Transverse colon (tissue), 4 donors: ENCODE measurements at regions not wholly inside any gene's neighbourhood (a gene's known extent, or its start where the extent isn't known, plus 50 kb on each side); places are given as distances from the start of the nearest gene placed in this dataset.
A peak's percentile ranks its signal among the peaks of the same experiment; 100 is the strongest.

ENCODE experiments used
- DNase-seq: peaks from one replicate; pipeline ENCODE4 v3.0.0-alpha.2; 2019
- H3K27ac ChIP-seq, 4 donors: fragments of 200-600 bp; sonication (generic); 2 replicates each; pipeline ENCODE4 v1.5.1; 2016 to 2018; ENCODE audit warnings: inconsistent platforms in 4 of 4
- H3K27me3 ChIP-seq: fragments of 200-600 bp; sonication (generic); 2 replicates; pipeline ENCODE4 v1.5.1; 2017; ENCODE audit warnings: inconsistent platforms
- H3K36me3 ChIP-seq, 4 donors: fragments of 200-600 bp; sonication (generic); 2 replicates each; pipeline ENCODE4 v1.5.1; 2017 to 2019; ENCODE audit warnings: inconsistent platforms in 4 of 4
- H3K4me1 ChIP-seq, 4 donors: fragments of 200-600 bp; sonication (generic); 2 replicates each; pipeline ENCODE4 v1.5.1; 2017 to 2020; ENCODE audit warnings: inconsistent platforms in 4 of 4
- H3K4me3 ChIP-seq, 4 donors: fragments of 200-600 bp; sonication (generic); 1 replicate in 1 of 4; 2 replicates in 3 of 4; pipeline versions ENCODE4 v1.5.1 to v1.6.1; 2017 to 2019; ENCODE audit warnings: inconsistent platforms in 4 of 4
- H3K9me3 ChIP-seq, 2 donors: fragments of 200-600 bp; sonication (generic); 2 replicates each; pipeline ENCODE4 v1.5.1; 2017 to 2019; ENCODE audit warnings: inconsistent platforms in 2 of 2
- EP300 ChIP-seq: sonication (generic); formaldehyde crosslinking; IDR thresholded peaks from one replicate; pipeline ENCODE4 v1.6.1; 2017; ENCODE audit warnings: antibody characterized with exemption, low read depth
- POLR2A ChIP-seq: fragments of 450-650 bp; IDR thresholded peaks from one replicate; pipeline ENCODE4 v1.6.1; 2016; ENCODE audit warnings: antibody characterized with exemption, mild to moderate bottlenecking, moderate library complexity
- POLR2AphosphoS5 ChIP-seq, 3 donors: sonication (generic); formaldehyde crosslinking; IDR thresholded peaks; one replicate each; pipeline ENCODE4 v1.6.1; 2016; ENCODE audit warnings: antibody characterized with exemption in 3 of 3
- WGBS, 2 donors: methylation state at CpG; one replicate each; pipeline ENCODE4 v1.1.5; 2018; ENCODE audit warnings: low coverage in 1 of 2; 5-methylcytosine and 5-hydroxymethylcytosine counted together
- in situ Hi-C, 4 donors: fragments of 200-750 bp; cut with MboI; loops; one replicate each; pipeline versions ENCODE4 v1.15.0 to v1.15.1; 2017; ENCODE audit warnings: low sequenced_read_pairs in 3 of 4, low pct_ligation_motif_present in 1 of 4, low pct_unique_long_range_greater_than_20kb in 1 of 4
- intact Hi-C: fragments of 100-400 bp; cut with DNase I; formaldehyde crosslinking; loops from one replicate; pipeline ENCODE4 v1.15.1; 2023; ENCODE audit warnings: low total_unique reads
- TF ChIP-seq, protein P1 (sequence below), 5 experiments: fragments of 200-600 bp in 3 of 5; fragments of 450-650 bp in 2 of 5; sonication (generic) in 3 of 5; IDR thresholded peaks; 1 replicate in 2 of 5; 2 replicates in 3 of 5; pipeline ENCODE4 v1.5.1; 2016 to 2017; ENCODE audit warnings: antibody characterized with exemption in 5 of 5, inconsistent platforms in 3 of 5, mild to moderate bottlenecking in 2 of 5, moderate library complexity in 1 of 5

DNA sequence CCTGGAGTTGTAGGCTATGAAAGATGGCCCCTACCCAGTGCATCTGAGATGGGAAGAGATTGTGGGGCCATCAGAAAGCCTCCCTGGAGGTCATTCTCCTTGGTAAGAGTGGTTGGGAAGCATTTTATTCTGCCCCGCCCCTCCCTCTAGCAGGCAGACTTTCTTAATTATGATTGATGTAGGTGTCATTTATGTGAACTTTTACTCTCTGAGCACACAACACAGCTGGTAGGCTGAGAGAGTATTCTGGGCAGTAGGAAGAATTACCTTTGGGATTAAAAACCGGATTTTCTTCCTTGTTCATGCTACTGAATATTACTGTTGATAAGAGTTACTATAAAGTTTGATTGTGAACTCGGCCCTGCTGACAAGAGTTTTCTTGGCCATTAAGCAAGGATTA lies 266.8 kb downstream of the TTC6 start:
- no peaks in the 10 kb centered on the region for H3K27me3 ChIP-seq
- no peaks in the 10 kb centered on the region for H3K9me3 ChIP-seq
- DNase-seq = no peak
- H3K4me3 ChIP-seq = no peak overlapping the region
- intact Hi-C loops = no loop called here
- TF ChIP-seq POLR2AphosphoS5 (IDR thresholded peaks at IDR 0.05) (no peak), EP300 (no peak), POLR2A (no peak)
- TF ChIP-seq, protein P1, sequence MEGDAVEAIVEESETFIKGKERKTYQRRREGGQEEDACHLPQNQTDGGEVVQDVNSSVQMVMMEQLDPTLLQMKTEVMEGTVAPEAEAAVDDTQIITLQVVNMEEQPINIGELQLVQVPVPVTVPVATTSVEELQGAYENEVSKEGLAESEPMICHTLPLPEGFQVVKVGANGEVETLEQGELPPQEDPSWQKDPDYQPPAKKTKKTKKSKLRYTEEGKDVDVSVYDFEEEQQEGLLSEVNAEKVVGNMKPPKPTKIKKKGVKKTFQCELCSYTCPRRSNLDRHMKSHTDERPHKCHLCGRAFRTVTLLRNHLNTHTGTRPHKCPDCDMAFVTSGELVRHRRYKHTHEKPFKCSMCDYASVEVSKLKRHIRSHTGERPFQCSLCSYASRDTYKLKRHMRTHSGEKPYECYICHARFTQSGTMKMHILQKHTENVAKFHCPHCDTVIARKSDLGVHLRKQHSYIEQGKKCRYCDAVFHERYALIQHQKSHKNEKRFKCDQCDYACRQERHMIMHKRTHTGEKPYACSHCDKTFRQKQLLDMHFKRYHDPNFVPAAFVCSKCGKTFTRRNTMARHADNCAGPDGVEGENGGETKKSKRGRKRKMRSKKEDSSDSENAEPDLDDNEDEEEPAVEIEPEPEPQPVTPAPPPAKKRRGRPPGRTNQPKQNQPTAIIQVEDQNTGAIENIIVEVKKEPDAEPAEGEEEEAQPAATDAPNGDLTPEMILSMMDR (IDR thresholded peaks at IDR 0.05) = no peak
- in situ Hi-C loops = loop anchor here in 2 of 4 donors (10.0 to 25.0 kb wide), 2 partner anchors 600 to 617 kb away; no protein-coding TSS in a partner anchor
- H3K4me1 ChIP-seq = peaks cover 0 to 14% (median 3%) of the 10 kb centered on the region in 4 donors
- no peak overlapping the region for H3K27ac ChIP-seq
- 50 to 58% methylated on average over 3 of the region's 3 CpGs for WGBS, 2 donors
- H3K36me3 ChIP-seq = no peaks in the 10 kb centered on the region

DNA sequence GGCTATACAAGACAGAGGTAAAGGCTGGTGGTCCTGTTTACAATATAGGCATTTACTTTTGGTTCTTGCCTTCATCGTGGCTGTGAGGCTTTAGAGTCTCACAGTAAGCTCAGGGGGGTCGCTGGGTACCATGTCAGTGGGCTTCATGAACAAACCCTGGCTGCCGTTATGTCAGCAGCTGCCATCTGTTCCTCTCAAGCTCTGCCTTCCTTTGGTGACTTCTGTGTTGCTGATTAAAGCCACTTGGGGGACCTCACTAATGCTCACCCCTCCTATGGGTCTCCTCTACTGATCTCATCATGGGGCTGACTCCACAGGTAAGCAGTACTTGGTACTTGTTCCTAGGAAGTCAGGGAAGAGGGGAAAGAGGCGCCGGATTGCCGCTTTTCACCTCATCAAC lies 268.7 kb downstream of the TTC6 start:
- Histone ChIP-seq H3K4me1 (peaks cover 0 to 14% (median 3%) of the 10 kb centered on the region in 4 donors), H3K9me3 (no peaks in the 10 kb centered on the region), H3K27me3 (no peaks in the 10 kb centered on the region), H3K36me3 (no peaks in the 10 kb centered on the region), H3K4me3 (no peak overlapping the region), H3K27ac (no peak overlapping the region)
- WGBS, 2 donors = 82 to 93% methylated on average over 6 of the region's 6 CpGs
- TF ChIP-seq EP300 (no peak), POLR2AphosphoS5 (IDR thresholded peaks at IDR 0.05) (no peak), POLR2A (no peak)
- TF ChIP-seq, protein P1 (IDR thresholded peaks at IDR 0.05) = no peak
- intact Hi-C loops = no loop called here
- no peak for DNase-seq
- in situ Hi-C loops = loop anchor here in 2 of 4 donors (10.0 to 25.0 kb wide), 2 partner anchors 602 to 619 kb away; no protein-coding TSS in a partner anchor

DNA sequence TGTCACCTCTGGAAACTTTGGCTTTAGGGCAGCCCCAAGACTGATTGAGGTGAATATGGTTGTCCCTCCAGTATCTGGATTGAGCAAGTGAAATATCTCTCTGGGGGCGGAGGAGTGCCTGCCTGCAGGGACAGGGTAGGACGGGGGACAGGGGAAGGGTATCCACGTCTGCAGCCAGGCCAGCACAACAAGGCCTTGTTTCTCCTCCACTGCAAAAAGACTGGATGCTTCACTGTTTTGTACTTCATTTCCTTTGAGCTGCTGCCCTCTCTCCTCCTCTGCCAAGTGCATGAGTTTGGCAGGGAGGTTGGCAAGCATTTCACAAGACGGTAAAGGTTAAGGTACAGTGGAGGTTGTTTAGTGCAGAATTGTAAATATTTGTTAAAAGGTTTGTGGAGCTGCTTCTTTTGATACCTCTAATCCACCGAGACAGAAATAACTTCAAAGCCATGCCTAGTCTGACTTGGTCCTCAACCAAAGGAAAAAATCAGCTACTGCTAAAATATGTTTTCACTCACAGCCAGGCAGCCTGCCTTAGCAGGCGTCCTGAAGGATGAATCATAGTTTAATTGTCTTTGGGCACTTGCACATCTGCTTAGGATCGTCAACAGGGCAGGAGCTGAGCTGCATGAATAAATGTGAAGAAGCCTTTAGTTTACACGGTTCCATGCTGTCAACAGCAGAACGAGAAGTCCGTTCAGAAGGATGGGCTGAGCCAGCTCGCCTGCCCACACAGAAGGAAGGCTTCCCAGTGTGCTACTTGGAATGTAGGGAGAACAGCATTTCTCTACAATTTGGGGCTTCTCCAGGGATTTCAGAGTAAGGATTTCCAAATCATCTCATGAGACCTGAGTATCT lies 269.7 kb downstream of the TTC6 start:
- Histone ChIP-seq H3K4me3 (no peak overlapping the region), H3K4me1 (peaks cover 0 to 17% (median 3%) of the 10 kb centered on the region in 4 donors), H3K27ac (peak overlapping the region in 2 of 4 donors; percentile 24 to 57), H3K27me3 (no peaks in the 10 kb centered on the region), H3K9me3 (no peaks in the 10 kb centered on the region), H3K36me3 (no peaks in the 10 kb centered on the region)
- intact Hi-C loops = no loop called here
- in situ Hi-C loops = loop anchor here in 2 of 4 donors (10.0 to 25.0 kb wide), 2 partner anchors 603 to 620 kb away; no protein-coding TSS in a partner anchor
- TF ChIP-seq POLR2AphosphoS5 (IDR thresholded peaks at IDR 0.05) (peak; percentile 14 to 74 (median 54)), POLR2A (no peak)
- WGBS, 2 donors = 13 to 22% methylated on average over 1 to 11 of the region's 11 CpGs
- peak; percentile 12 for DNase-seq

DNA sequence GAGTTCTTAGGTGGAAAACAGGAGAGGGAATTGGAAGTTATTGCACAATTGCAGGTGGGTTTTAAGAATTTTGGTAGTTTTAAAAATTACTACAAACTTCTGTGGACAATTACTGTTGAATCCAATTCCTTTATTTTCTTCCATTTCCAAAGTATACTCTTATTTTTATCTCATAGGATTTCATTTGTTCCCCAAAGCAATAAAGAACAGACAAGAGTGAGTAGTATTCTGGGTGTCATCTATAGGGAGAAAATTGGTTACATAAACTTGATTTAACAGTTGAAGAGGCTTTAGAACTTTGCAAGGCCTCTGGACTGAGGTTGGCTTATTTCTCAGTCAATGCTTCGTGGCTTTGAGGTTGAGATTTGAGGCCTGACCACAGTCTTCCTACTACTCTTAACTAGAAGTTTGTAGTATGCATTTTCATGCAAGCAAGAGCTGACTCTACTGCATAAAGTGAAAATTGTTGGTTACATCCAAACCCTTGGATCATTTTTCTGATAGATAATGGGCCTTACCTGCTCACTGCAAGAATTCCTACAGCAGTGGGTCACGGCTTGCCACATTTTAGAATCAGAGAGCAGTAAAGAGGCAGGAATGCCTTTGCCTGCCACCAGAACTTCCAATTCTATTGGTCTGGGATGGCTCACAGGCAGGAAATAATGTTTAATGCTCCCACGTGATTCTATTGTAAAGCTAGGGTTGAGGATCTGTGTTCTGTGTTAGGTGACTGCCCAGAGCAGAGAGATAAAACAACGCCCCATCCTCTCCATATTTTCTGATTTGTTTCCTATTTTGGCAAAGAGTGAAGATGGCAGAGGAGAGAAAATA lies 270.5 kb downstream of the TTC6 start:
- no peak overlapping the region for H3K4me3 ChIP-seq
- 61 to 77% methylated on average over 3 to 4 of the region's 4 CpGs for WGBS, 2 donors
- intact Hi-C loops = no loop called here
- in situ Hi-C loops = loop anchor here in 2 of 4 donors (10.0 to 25.0 kb wide), 2 partner anchors 604 to 621 kb away; no protein-coding TSS in a partner anchor
- no peaks in the 10 kb centered on the region for H3K27me3 ChIP-seq
- H3K36me3 ChIP-seq = no peaks in the 10 kb centered on the region
- peak overlapping the region in 2 of 4 donors; percentile 24 to 57 for H3K27ac ChIP-seq
- TF ChIP-seq POLR2AphosphoS5 (IDR thresholded peaks at IDR 0.05) = no peak
- no peak for TF ChIP-seq EP300
- TF ChIP-seq, protein P1 (IDR thresholded peaks at IDR 0.05) = no peak
- no peak for TF ChIP-seq POLR2A
- no peak for DNase-seq
- no peaks in the 10 kb centered on the region for H3K9me3 ChIP-seq
- peaks cover 0 to 20% (median 3%) of the 10 kb centered on the region in 4 donors for H3K4me1 ChIP-seq
